SK-N-SH (cell line): ENCODE measurements at regions not wholly inside any gene's neighbourhood (a gene's known extent, or its start where the extent isn't known, plus 50 kb on each side); places are given as distances from the start of the nearest gene placed in this dataset.

Source experiments
- CTCF ChIP-seq: fragments of 200-600 bp; sonication (generic); IDR thresholded peaks from 2 replicates; pipeline ENCODE4 v1.6.1; 2017; ENCODE audit warnings: antibody characterized with exemption, mild to moderate bottlenecking, moderate library complexity
- FOXM1 ChIP-seq: IDR thresholded peaks from 2 replicates; pipeline ENCODE4 v1.4.0; 2012; ENCODE audit warnings: low read depth, mild to moderate bottlenecking
- GABPA ChIP-seq: IDR thresholded peaks from 2 replicates; pipeline ENCODE4 v1.4.0; 2012; ENCODE audit warnings: low read depth, mild to moderate bottlenecking
- MAX ChIP-seq: IDR thresholded peaks from 2 replicates; pipeline ENCODE4 v1.4.0; 2012; ENCODE audit warnings: low read depth
- RAD21 ChIP-seq: IDR thresholded peaks from 2 replicates; pipeline ENCODE4 v1.6.1; 2012; ENCODE audit warnings: mild to moderate bottlenecking, low read length
- RCOR1 ChIP-seq: fragments of 150-350 bp; IDR thresholded peaks from 2 replicates; pipeline ENCODE4 v1.6.1; 2017; ENCODE audit warnings: antibody characterized with exemption, low read length
- RFX5 ChIP-seq: IDR thresholded peaks from 2 replicates; pipeline ENCODE4 v1.6.1; 2012; ENCODE audit warnings: mild to moderate bottlenecking, improper control_type of control experiment, low read length

DNA sequence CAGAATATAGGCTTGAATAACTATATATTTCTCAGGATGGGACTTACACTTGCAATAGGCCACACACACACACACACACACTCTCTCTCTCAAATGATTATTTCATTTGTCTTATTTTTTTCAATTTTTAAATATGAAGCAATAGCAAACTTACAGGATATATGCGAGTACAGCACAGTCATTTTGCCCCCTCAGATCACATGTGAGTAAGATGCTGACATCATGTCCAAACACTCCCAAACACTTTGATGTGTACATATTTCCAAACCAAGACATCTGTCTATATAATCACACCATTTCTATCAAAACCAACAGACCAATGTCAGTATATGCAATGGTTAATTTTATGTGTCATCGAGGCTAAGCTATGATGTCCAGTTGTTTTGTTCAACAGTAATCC lies 1535.9 kb upstream of the FLRT2 start:
- TF ChIP-seq RAD21 (no peak), RCOR1 (no peak), RFX5 (no peak), MAX (no peak), CTCF (no peak), GABPA (no peak), FOXM1 (no peak)
